ENCODE measurements at regions not wholly inside any gene's neighbourhood (a gene's known extent, or its start where the extent isn't known, plus 50 kb on each side); places are given as distances from the start of the nearest gene placed in this dataset.
"Not testable (repeated sequence)": the region's sequence is repeated elsewhere in the genome, so short reads cannot be mapped to it uniquely, and the experiment has no call there.

GRCh38 chr11:71383461-71383860 is 64.7 kb downstream of the DHCR7 start:
- no peak for DNase-seq

- no peak for DNase-seq
Measured at GRCh38 chr11:71381781-71382505, 66.2 kb downstream of the DHCR7 start.

- no peak for DNase-seq
Measured at GRCh38 chr11:71379701-71380100, 68.5 kb downstream of the DHCR7 start.

GRCh38 chr11:71373791-71374454 is 74.3 kb downstream of the DHCR7 start:
- no peak for DNase-seq

GRCh38 chr11:71372693-71373657 is 75.2 kb downstream of the DHCR7 start:
- DNase-seq = no peak

- DNase-seq = no peak
Measured at GRCh38 chr11:71371674-71372069, 76.5 kb downstream of the DHCR7 start.

- DNase-seq = no peak
Measured at GRCh38 chr11:71370895-71371673, 77.1 kb downstream of the DHCR7 start.

GRCh38 chr11:71370020-71370747 is 78.0 kb downstream of the DHCR7 start:
- no peak for DNase-seq

- DNase-seq = no peak
Measured at GRCh38 chr11:71369411-71369810, 78.8 kb downstream of the DHCR7 start.

GRCh38 chr11:71368966-71369365 is 79.2 kb downstream of the DHCR7 start:
- no peak for DNase-seq

GRCh38 chr11:71367756-71368155 is 80.4 kb downstream of the DHCR7 start:
- DNase-seq = no peak

- not testable (repeated sequence) for DNase-seq
Measured at GRCh38 chr11:71367276-71367675, 80.9 kb downstream of the DHCR7 start.

GRCh38 chr11:71366076-71366475 is 82.1 kb downstream of the DHCR7 start:
- DNase-seq = no peak

- DNase-seq = no peak
Measured at GRCh38 chr11:71365626-71366025, 82.6 kb downstream of the DHCR7 start.

GRCh38 chr11:71364806-71365205 is 83.4 kb downstream of the DHCR7 start:
- DNase-seq = no peak

- DNase-seq = no peak
Measured at GRCh38 chr11:71364176-71364671, 84.0 kb downstream of the DHCR7 start.

- no peak for DNase-seq
Measured at GRCh38 chr11:71363721-71364120, 84.5 kb downstream of the DHCR7 start.

- DNase-seq = no peak
Measured at GRCh38 chr11:71358963-71359567, 89.1 kb downstream of the DHCR7 start.

- no peak for DNase-seq
Measured at GRCh38 chr11:71358122-71358728, 90.0 kb downstream of the DHCR7 start.

- DNase-seq = no peak
Measured at GRCh38 chr11:71357414-71357813, 90.8 kb downstream of the DHCR7 start.

- DNase-seq = no peak
Measured at GRCh38 chr11:71356904-71357303, 91.3 kb downstream of the DHCR7 start.

Data from activated CD4-positive, alpha-beta T cell treated with anti-CD3 and anti-CD28 coated beads, Interleukin-2, Interleukin-6, amounts not matched to agents 100 ng/mL and 50 ng/mL, durations not matched to agents 16 hours and 8 hours (primary cell).